ENCODE measurements at regions not wholly inside any gene's neighbourhood (a gene's known extent, or its start where the extent isn't known, plus 50 kb on each side); places are given as distances from the start of the nearest gene placed in this dataset.

GRCh38 chr5:5648694-5649093, 226.2 kb downstream of the ICE1 start:
- TF ChIP-seq POLR2A (IDR thresholded peaks at IDR 0.05; ENCODE audit: low read depth) = no peak
- no peak for TF ChIP-seq CTCF (IDR thresholded peaks at IDR 0.05)
- TF ChIP-seq EP300 (IDR thresholded peaks at IDR 0.05) = no peak
- no peak for TF ChIP-seq POLR2AphosphoS5 (IDR thresholded peaks at IDR 0.05)
